ENCODE measurements at regions not wholly inside any gene's neighbourhood (a gene's known extent, or its start where the extent isn't known, plus 50 kb on each side); places are given as distances from the start of the nearest gene placed in this dataset.
A peak's percentile ranks its signal among the peaks of the same experiment; 100 is the strongest.

- TF ChIP-seq CTCF (IDR thresholded peaks at IDR 0.05) = no peak
Observed at GRCh38 chr9:29822458-29822857, 2249.2 kb upstream of the C9orf72 start.

GRCh38 chr9:29826421-29826820 is 2253.1 kb upstream of the C9orf72 start:
- TF ChIP-seq CTCF (IDR thresholded peaks at IDR 0.05) = no peak

GRCh38 chr9:29830821-29831220 is 2257.5 kb upstream of the C9orf72 start:
- TF ChIP-seq CTCF (IDR thresholded peaks at IDR 0.05) = peak; percentile 79

GRCh38 chr9:29838491-29839020 is 2265.3 kb upstream of the C9orf72 start:
- TF ChIP-seq CTCF (IDR thresholded peaks at IDR 0.05) = no peak

GRCh38 chr9:29844251-29844650 is 2271.0 kb upstream of the C9orf72 start:
- no peak for TF ChIP-seq CTCF (IDR thresholded peaks at IDR 0.05)

GRCh38 chr9:29850664-29851063 is 2277.4 kb upstream of the C9orf72 start:
- TF ChIP-seq CTCF (IDR thresholded peaks at IDR 0.05) = no peak

GRCh38 chr9:29861803-29862202 is 2288.5 kb upstream of the C9orf72 start:
- TF ChIP-seq CTCF (IDR thresholded peaks at IDR 0.05) = no peak

- no peak for TF ChIP-seq CTCF (IDR thresholded peaks at IDR 0.05)
Observed at GRCh38 chr9:29865764-29866313, 2292.6 kb upstream of the C9orf72 start.
